ENCODE measurements at regions not wholly inside any gene's neighbourhood (a gene's known extent, or its start where the extent isn't known, plus 50 kb on each side); places are given as distances from the start of the nearest gene placed in this dataset.

- Histone ChIP-seq H3K9me3 (ENCODE audit: control insufficient read depth in 2 of 3, insufficient read depth in 1 of 3, low read length in 3 of 3) (no peaks in the 10 kb centered on the region), H3K9ac (ENCODE audit: low read length in 3 of 3) (no peak overlapping the region), H3K27ac (ENCODE audit: low read depth in 2 of 2, low read length in 2 of 2) (no peak overlapping the region), H3K4me3 (ENCODE audit: low read length in 3 of 3) (no peak overlapping the region), H3K27me3 (ENCODE audit: control insufficient read depth, insufficient read depth, low read length) (no peaks in the 10 kb centered on the region), H3K4me1 (ENCODE audit: control insufficient read depth in 2 of 3, insufficient read depth in 2 of 3, low read depth in 1 of 3, low read length in 3 of 3) (no peaks in the 10 kb centered on the region), H3K36me3 (ENCODE audit: control insufficient read depth in 2 of 3, insufficient read depth in 3 of 3, low read length in 3 of 3) (no peaks in the 10 kb centered on the region)
- no peak for FAIRE-seq
- TF ChIP-seq, protein P1, sequence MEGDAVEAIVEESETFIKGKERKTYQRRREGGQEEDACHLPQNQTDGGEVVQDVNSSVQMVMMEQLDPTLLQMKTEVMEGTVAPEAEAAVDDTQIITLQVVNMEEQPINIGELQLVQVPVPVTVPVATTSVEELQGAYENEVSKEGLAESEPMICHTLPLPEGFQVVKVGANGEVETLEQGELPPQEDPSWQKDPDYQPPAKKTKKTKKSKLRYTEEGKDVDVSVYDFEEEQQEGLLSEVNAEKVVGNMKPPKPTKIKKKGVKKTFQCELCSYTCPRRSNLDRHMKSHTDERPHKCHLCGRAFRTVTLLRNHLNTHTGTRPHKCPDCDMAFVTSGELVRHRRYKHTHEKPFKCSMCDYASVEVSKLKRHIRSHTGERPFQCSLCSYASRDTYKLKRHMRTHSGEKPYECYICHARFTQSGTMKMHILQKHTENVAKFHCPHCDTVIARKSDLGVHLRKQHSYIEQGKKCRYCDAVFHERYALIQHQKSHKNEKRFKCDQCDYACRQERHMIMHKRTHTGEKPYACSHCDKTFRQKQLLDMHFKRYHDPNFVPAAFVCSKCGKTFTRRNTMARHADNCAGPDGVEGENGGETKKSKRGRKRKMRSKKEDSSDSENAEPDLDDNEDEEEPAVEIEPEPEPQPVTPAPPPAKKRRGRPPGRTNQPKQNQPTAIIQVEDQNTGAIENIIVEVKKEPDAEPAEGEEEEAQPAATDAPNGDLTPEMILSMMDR (IDR thresholded peaks at IDR 0.05; ENCODE audit: borderline replicate concordance, extremely low read depth, insufficient read depth) = no peak
- intact Hi-C loops (cut with DNase I) = no loop called here
- no peak for DNase-seq
Observed at GRCh38 chr12:83817730-83818129, 1094.9 kb downstream of the SLC6A15 start.

GRCh38 chr12:83808591-83808990 is 1104.0 kb downstream of the SLC6A15 start:
- Histone ChIP-seq H3K4me3 (ENCODE audit: low read length in 3 of 3) (no peak overlapping the region), H3K36me3 (ENCODE audit: control insufficient read depth in 2 of 3, insufficient read depth in 3 of 3, low read length in 3 of 3) (no peaks in the 10 kb centered on the region), H3K9ac (ENCODE audit: low read length in 3 of 3) (no peak overlapping the region), H3K27me3 (ENCODE audit: control insufficient read depth, insufficient read depth, low read length) (no peaks in the 10 kb centered on the region), H3K27ac (ENCODE audit: low read depth in 2 of 2, low read length in 2 of 2) (no peak overlapping the region), H3K4me1 (ENCODE audit: control insufficient read depth in 2 of 3, insufficient read depth in 2 of 3, low read depth in 1 of 3, low read length in 3 of 3) (no peaks in the 10 kb centered on the region), H3K9me3 (ENCODE audit: control insufficient read depth in 2 of 3, insufficient read depth in 1 of 3, low read length in 3 of 3) (no peaks in the 10 kb centered on the region)
- FAIRE-seq (no peak), DNase-seq (no peak)
- intact Hi-C loops (cut with DNase I) = no loop called here
- TF ChIP-seq, protein P1 (IDR thresholded peaks at IDR 0.05; ENCODE audit: borderline replicate concordance, extremely low read depth, insufficient read depth) = no peak

GRCh38 chr12:83807871-83808270 is 1104.7 kb downstream of the SLC6A15 start:
- Histone ChIP-seq H3K4me3 (ENCODE audit: low read length in 3 of 3) (no peak overlapping the region), H3K27me3 (ENCODE audit: control insufficient read depth, insufficient read depth, low read length) (no peaks in the 10 kb centered on the region), H3K9me3 (ENCODE audit: control insufficient read depth in 2 of 3, insufficient read depth in 1 of 3, low read length in 3 of 3) (no peaks in the 10 kb centered on the region), H3K4me1 (ENCODE audit: control insufficient read depth in 2 of 3, insufficient read depth in 2 of 3, low read depth in 1 of 3, low read length in 3 of 3) (no peaks in the 10 kb centered on the region), H3K9ac (ENCODE audit: low read length in 3 of 3) (no peak overlapping the region), H3K36me3 (ENCODE audit: control insufficient read depth in 2 of 3, insufficient read depth in 3 of 3, low read length in 3 of 3) (no peaks in the 10 kb centered on the region), H3K27ac (ENCODE audit: low read depth in 2 of 2, low read length in 2 of 2) (no peak overlapping the region)
- TF ChIP-seq, protein P1 (IDR thresholded peaks at IDR 0.05; ENCODE audit: borderline replicate concordance, extremely low read depth, insufficient read depth) = no peak
- FAIRE-seq = no peak
- intact Hi-C loops (cut with DNase I) = no loop called here
- no peak for DNase-seq

GRCh38 chr12:83805873-83806272 is 1106.7 kb downstream of the SLC6A15 start:
- FAIRE-seq (no peak), DNase-seq (no peak)
- TF ChIP-seq, protein P1 (IDR thresholded peaks at IDR 0.05; ENCODE audit: borderline replicate concordance, extremely low read depth, insufficient read depth) = no peak
- Histone ChIP-seq H3K36me3 (ENCODE audit: control insufficient read depth in 2 of 3, insufficient read depth in 3 of 3, low read length in 3 of 3) (no peaks in the 10 kb centered on the region), H3K27ac (ENCODE audit: low read depth in 2 of 2, low read length in 2 of 2) (no peak overlapping the region), H3K9ac (ENCODE audit: low read length in 3 of 3) (no peak overlapping the region), H3K4me3 (ENCODE audit: low read length in 3 of 3) (no peak overlapping the region), H3K4me1 (ENCODE audit: control insufficient read depth in 2 of 3, insufficient read depth in 2 of 3, low read depth in 1 of 3, low read length in 3 of 3) (no peaks in the 10 kb centered on the region), H3K27me3 (ENCODE audit: control insufficient read depth, insufficient read depth, low read length) (no peaks in the 10 kb centered on the region), H3K9me3 (ENCODE audit: control insufficient read depth in 2 of 3, insufficient read depth in 1 of 3, low read length in 3 of 3) (no peaks in the 10 kb centered on the region)
- intact Hi-C loops (cut with DNase I) = no loop called here
